GM18951 (cell line): ENCODE measurements at regions not wholly inside any gene's neighbourhood (a gene's known extent, or its start where the extent isn't known, plus 50 kb on each side); places are given as distances from the start of the nearest gene placed in this dataset.

ENCODE experiments used
- POLR2A ChIP-seq: IDR thresholded peaks from 4 replicates; pipeline ENCODE4 v1.6.1; 2011; ENCODE audit warnings: mild to moderate bottlenecking; ENCODE audit not compliant: insufficient read length, insufficient read depth; ENCODE audit errors: extremely low read depth
- in situ Hi-C: fragments of 300-500 bp; cut with MboI; formaldehyde crosslinking; loops from one replicate; pipeline ENCODE4 v1.12.0; 2022; ENCODE audit warnings: low sequenced_read_pairs, mixed read lengths, inconsistent platforms; ENCODE audit not compliant: unreplicated experiment

- no peak for TF ChIP-seq POLR2A
- in situ Hi-C loops, result no loop called here
These were observed 70.0 kb upstream of the RAD23B start for GRCh38 chr9:107213080-107213479.

GRCh38 chr9:107213561-107214028 lies 69.5 kb upstream of the RAD23B start:
- in situ Hi-C loops, result no loop called here
- no peak for TF ChIP-seq POLR2A

GRCh38 chr9:107214381-107214780 lies 68.7 kb upstream of the RAD23B start:
- in situ Hi-C loops, result no loop called here
- TF ChIP-seq POLR2A, result no peak

GRCh38 chr9:107214915-107215314 lies 68.2 kb upstream of the RAD23B start:
- in situ Hi-C loops, result no loop called here

GRCh38 chr9:107215381-107215780 lies 67.7 kb upstream of the RAD23B start:
- in situ Hi-C loops, result no loop called here

More at GRCh38 chr9:107214915-107215314, 68.2 kb upstream of the RAD23B start:
- TF ChIP-seq POLR2A, result no peak

GRCh38 chr9:107216329-107216728 lies 66.8 kb upstream of the RAD23B start:
- in situ Hi-C loops, result no loop called here

More at GRCh38 chr9:107215381-107215780, 67.7 kb upstream of the RAD23B start:
- no peak for TF ChIP-seq POLR2A

GRCh38 chr9:107218829-107219485 lies 64.1 kb upstream of the RAD23B start:
- TF ChIP-seq POLR2A, result no peak
- in situ Hi-C loops, result no loop called here

More at GRCh38 chr9:107216329-107216728, 66.8 kb upstream of the RAD23B start:
- no peak for TF ChIP-seq POLR2A

- TF ChIP-seq POLR2A, result no peak
- in situ Hi-C loops, result no loop called here
These were observed 63.5 kb upstream of the RAD23B start for GRCh38 chr9:107219486-107220077.

- no peak for TF ChIP-seq POLR2A
- in situ Hi-C loops, result no loop called here
These were observed 61.8 kb upstream of the RAD23B start for GRCh38 chr9:107221321-107221720.

GRCh38 chr9:107222020-107222522 lies 61.0 kb upstream of the RAD23B start:
- TF ChIP-seq POLR2A, result no peak
- in situ Hi-C loops, result no loop called here

GRCh38 chr9:107223381-107223780 lies 59.7 kb upstream of the RAD23B start:
- no peak for TF ChIP-seq POLR2A

GRCh38 chr9:107224252-107224651 lies 58.8 kb upstream of the RAD23B start:
- no peak for TF ChIP-seq POLR2A
- in situ Hi-C loops, result no loop called here

More at GRCh38 chr9:107223381-107223780, 59.7 kb upstream of the RAD23B start:
- in situ Hi-C loops, result no loop called here

GRCh38 chr9:107226421-107226820 lies 56.7 kb upstream of the RAD23B start:
- in situ Hi-C loops, result no loop called here
- no peak for TF ChIP-seq POLR2A

GRCh38 chr9:107227774-107228173 lies 55.3 kb upstream of the RAD23B start:
- no peak for TF ChIP-seq POLR2A
- in situ Hi-C loops, result no loop called here
